Gastroesophageal sphincter (tissue), 4 donors: ENCODE measurements at regions not wholly inside any gene's neighbourhood (a gene's known extent, or its start where the extent isn't known, plus 50 kb on each side); places are given as distances from the start of the nearest gene placed in this dataset.

Experiments used
- ATAC-seq: fragments of 150-250 bp; one replicate; pipeline ENCODE4 v1.9.1; 2016; ENCODE audit warnings: mild to moderate bottlenecking, moderate library complexity
- H3K27ac ChIP-seq, 4 donors: fragments of 200-600 bp; sonication (generic) in 3 of 4; 1 replicate in 3 of 4; 2 replicates in 1 of 4; pipeline ENCODE4 v1.5.1; 2016 to 2019
- H3K27me3 ChIP-seq: fragments of 200-600 bp; sonication (generic); one replicate; pipeline ENCODE4 v1.5.1; 2019
- H3K36me3 ChIP-seq, 2 donors: fragments of 200-600 bp; sonication (generic); one replicate each; pipeline ENCODE4 v1.5.1; 2019; ENCODE audit warnings: control low read depth in 1 of 2
- H3K4me1 ChIP-seq, 3 donors: fragments of 200-600 bp; sonication (generic); 1 replicate in 2 of 3; 2 replicates in 1 of 3; pipeline ENCODE4 v1.5.1; 2016 to 2019; ENCODE audit warnings: control low read depth in 2 of 3
- H3K4me3 ChIP-seq, 2 donors: fragments of 200-600 bp; sonication (generic); one replicate each; pipeline ENCODE4 v1.5.1; 2019; ENCODE audit warnings: mild to moderate bottlenecking in 1 of 2, moderate library complexity in 1 of 2
- H3K9me3 ChIP-seq, 3 donors: fragments of 200-600 bp; sonication (generic); one replicate each; pipeline ENCODE4 v1.5.1; 2017 to 2019; ENCODE audit warnings: control low read depth in 2 of 3
- EP300 ChIP-seq: sonication (generic); formaldehyde crosslinking; IDR thresholded peaks from one replicate; pipeline ENCODE4 v1.6.1; 2017; ENCODE audit warnings: antibody characterized with exemption, mild to moderate bottlenecking
- POLR2A ChIP-seq, 2 donors: fragments of 450-650 bp; IDR thresholded peaks; one replicate each; pipeline ENCODE4 v1.6.1; 2017; ENCODE audit warnings: antibody characterized with exemption in 2 of 2, mild to moderate bottlenecking in 2 of 2, moderate library complexity in 1 of 2
- POLR2AphosphoS5 ChIP-seq: sonication (generic); formaldehyde crosslinking; IDR thresholded peaks from one replicate; pipeline ENCODE4 v1.6.1; 2017; ENCODE audit warnings: antibody characterized with exemption
- WGBS, 2 donors: methylation state at CpG; one replicate each; pipeline ENCODE4 v1.1.5; 2018; ENCODE audit warnings: low coverage in 1 of 2; 5-methylcytosine and 5-hydroxymethylcytosine counted together
- TF ChIP-seq, protein P1 (sequence below), 4 experiments: fragments of 200-600 bp in 2 of 4; fragments of 450-650 bp in 2 of 4; sonication (generic) in 1 of 4; IDR thresholded peaks; one replicate each; pipeline ENCODE4 v1.5.1; 2017 to 2019; ENCODE audit warnings: antibody characterized with exemption in 4 of 4, mild to moderate bottlenecking in 2 of 4, moderate library complexity in 2 of 4

DNA sequence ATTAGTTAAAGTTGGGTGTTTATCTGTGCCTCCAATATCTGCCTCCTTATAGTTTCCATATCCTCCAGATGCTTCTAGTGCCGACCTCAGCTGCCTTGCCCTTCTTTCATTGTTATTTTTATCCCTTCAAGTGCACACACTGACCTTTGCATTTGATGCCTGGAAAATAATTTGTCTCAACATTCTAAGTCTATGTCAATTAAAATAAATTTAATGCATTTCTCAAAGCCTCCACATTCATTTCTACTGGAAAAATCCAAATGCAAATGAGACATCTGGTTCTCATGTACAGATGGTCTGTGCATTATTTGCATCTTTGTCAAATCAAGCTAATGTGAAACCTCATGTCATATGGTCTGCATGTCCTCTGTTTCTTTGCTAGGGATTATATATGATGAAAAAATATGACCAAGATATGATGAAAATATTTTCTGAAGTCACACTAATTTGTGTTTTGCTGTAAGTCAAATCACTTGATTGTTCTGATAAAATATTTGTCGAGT is 61.4 kb downstream of the TMEM100 start:
- Histone ChIP-seq H3K4me3 (no peak overlapping the region), H3K36me3 (no peaks in the 10 kb centered on the region), H3K27ac (no peak overlapping the region), H3K4me1 (peaks cover 0 to 17% (median 8%) of the 10 kb centered on the region in 3 donors), H3K9me3 (no peaks in the 10 kb centered on the region), H3K27me3 (no peaks in the 10 kb centered on the region)
- TF ChIP-seq POLR2AphosphoS5: no peak
- TF ChIP-seq, protein P1, sequence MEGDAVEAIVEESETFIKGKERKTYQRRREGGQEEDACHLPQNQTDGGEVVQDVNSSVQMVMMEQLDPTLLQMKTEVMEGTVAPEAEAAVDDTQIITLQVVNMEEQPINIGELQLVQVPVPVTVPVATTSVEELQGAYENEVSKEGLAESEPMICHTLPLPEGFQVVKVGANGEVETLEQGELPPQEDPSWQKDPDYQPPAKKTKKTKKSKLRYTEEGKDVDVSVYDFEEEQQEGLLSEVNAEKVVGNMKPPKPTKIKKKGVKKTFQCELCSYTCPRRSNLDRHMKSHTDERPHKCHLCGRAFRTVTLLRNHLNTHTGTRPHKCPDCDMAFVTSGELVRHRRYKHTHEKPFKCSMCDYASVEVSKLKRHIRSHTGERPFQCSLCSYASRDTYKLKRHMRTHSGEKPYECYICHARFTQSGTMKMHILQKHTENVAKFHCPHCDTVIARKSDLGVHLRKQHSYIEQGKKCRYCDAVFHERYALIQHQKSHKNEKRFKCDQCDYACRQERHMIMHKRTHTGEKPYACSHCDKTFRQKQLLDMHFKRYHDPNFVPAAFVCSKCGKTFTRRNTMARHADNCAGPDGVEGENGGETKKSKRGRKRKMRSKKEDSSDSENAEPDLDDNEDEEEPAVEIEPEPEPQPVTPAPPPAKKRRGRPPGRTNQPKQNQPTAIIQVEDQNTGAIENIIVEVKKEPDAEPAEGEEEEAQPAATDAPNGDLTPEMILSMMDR (IDR thresholded peaks at IDR 0.05): no peak
- no peak for TF ChIP-seq POLR2A (IDR thresholded peaks at IDR 0.05)
- TF ChIP-seq EP300: no peak
- ATAC-seq: no peak
- 70 to 72% methylated on average over 2 of the region's 2 CpGs for WGBS, 2 donors

DNA sequence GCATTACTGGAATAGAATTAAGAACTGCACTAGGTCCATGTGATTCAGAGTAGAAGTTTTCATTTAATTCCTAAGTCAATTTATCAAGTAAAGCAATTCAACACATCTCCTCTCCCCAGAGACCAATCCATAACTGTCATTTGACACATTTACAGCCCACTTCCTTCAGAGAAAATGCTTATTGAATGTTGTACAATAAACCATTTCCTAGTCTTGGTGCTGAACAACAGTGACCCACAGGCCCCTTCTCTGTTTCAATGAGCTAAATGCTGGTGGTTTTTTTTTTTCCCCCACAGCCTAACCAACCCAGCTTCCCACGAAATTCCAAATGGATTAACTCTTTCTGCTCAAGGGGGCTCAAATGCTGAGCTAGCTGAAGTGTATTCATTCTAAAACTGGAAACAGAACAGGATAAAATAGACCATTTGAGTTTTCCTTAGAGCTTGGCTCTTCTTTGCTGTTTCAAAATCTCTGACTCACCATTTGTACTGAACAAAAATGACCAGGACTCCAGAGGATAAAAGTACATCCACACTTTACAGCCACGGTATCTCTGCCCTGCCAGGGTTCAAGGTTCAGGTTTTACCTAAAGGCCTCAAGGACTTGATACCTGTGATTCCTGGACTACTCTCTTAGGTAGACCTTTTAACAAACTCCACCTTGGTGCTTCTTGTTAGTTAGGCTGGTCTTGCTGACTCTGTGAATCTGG is 62.3 kb downstream of the TMEM100 start:
- ATAC-seq: peak; percentile 80
- Histone ChIP-seq H3K36me3 (no peaks in the 10 kb centered on the region), H3K4me1 (peaks cover 0 to 20% (median 8%) of the 10 kb centered on the region in 3 donors), H3K4me3 (no peak overlapping the region), H3K27ac (peak overlapping the region in 3 of 4 donors; percentile 32 to 57 (median 38)), H3K27me3 (no peaks in the 10 kb centered on the region), H3K9me3 (no peaks in the 10 kb centered on the region)
- TF ChIP-seq EP300: no peak
- no peak for TF ChIP-seq POLR2AphosphoS5
- TF ChIP-seq, protein P1 (IDR thresholded peaks at IDR 0.05): no peak
- no peak for TF ChIP-seq POLR2A (IDR thresholded peaks at IDR 0.05)
- WGBS, 2 donors: 4 to 35% methylated on average over 2 of the region's 2 CpGs

DNA sequence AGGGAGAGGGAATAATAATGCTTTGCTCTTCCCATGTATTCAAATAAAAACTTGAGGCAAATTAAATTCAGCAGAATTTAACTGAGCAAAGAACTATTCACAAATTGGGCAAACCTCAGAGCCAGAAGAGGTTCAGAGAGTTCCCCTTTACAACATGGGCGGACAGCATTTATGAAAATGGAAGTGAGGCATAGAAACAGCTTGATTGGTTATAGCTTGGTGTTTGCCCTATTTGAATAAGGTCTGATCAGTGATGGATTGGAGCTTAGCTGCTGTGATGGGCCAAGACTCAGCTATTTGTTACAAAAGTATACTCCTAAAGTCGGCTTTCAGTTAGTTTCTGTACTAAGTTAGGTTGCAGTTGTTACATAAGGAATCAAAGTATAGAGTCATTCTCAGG is 63.0 kb downstream of the TMEM100 start:
- no peaks in the 10 kb centered on the region for H3K27me3 ChIP-seq
- peak overlapping the region in 2 of 4 donors; percentile 38 to 57 for H3K27ac ChIP-seq
- ATAC-seq: no peak
- no peak overlapping the region for H3K4me3 ChIP-seq
- WGBS, 2 donors: 73 to 75% methylated on average over 2 of the region's 2 CpGs
- H3K36me3 ChIP-seq: no peaks in the 10 kb centered on the region
- TF ChIP-seq EP300 (no peak), POLR2AphosphoS5 (no peak), POLR2A (IDR thresholded peaks at IDR 0.05) (no peak)
- TF ChIP-seq, protein P1 (IDR thresholded peaks at IDR 0.05): no peak
- peaks cover 0 to 27% (median 8%) of the 10 kb centered on the region in 3 donors for H3K4me1 ChIP-seq
- no peaks in the 10 kb centered on the region for H3K9me3 ChIP-seq

DNA sequence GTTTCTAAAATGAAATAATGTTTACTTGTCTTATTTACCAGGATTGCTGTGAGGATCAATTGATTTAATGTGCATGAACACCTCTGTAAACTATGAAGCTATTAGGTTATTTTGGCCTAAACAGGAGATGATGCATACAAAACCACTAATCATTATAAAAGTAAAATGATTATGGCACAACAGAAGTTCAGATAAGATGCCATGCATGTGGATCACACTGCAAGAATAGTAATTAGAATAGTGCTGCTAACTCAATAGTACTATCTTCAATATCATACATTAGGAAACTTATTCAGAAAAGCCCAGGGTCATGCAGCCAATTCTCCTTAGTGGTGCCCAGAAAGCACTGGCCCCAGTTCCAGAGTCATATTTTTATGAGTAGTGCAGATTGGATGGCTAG is 66.9 kb downstream of the TMEM100 start:
- H3K36me3 ChIP-seq: no peaks in the 10 kb centered on the region
- ATAC-seq: no peak
- TF ChIP-seq POLR2A (IDR thresholded peaks at IDR 0.05) (no peak), POLR2AphosphoS5 (no peak), EP300 (no peak)
- TF ChIP-seq, protein P1 (IDR thresholded peaks at IDR 0.05): no peak

DNA sequence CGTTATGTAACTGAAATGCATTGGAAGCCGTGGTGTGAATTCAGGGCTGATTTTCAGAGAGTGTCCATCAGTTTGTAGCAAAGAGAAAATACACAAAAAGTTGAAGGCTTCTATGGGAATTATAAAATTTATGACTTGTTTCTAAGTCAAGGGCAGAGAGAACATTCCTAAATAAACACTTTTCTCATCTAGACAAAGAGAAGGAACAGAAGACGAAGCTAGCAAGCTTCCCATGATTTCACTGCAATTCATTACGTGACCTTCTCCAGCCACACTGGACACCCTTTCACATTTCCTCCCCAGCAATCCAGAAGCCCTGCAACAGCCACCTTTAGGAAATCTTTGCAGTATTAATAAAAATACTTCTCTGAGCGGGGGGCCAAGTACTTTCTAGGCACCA is 67.8 kb downstream of the TMEM100 start:
- ATAC-seq: no peak
- Histone ChIP-seq H3K4me1 (peaks cover 0 to 18% (median 0%) of the 10 kb centered on the region in 3 donors), H3K27ac (no peak overlapping the region), H3K27me3 (no peaks in the 10 kb centered on the region), H3K36me3 (no peaks in the 10 kb centered on the region), H3K9me3 (no peaks in the 10 kb centered on the region), H3K4me3 (no peak overlapping the region)
- no peak for TF ChIP-seq POLR2AphosphoS5
- 40 to 41% methylated on average over 5 of the region's 5 CpGs for WGBS, 2 donors

More for the DNA sequence above, 66.9 kb downstream of the TMEM100 start:
- Histone ChIP-seq H3K4me1 (peaks cover 0 to 27% (median 7%) of the 10 kb centered on the region in 3 donors), H3K27me3 (no peaks in the 10 kb centered on the region), H3K9me3 (no peaks in the 10 kb centered on the region), H3K4me3 (no peak overlapping the region), H3K27ac (no peak overlapping the region)
